ENCODE measurements at regions not wholly inside any gene's neighbourhood (a gene's known extent, or its start where the extent isn't known, plus 50 kb on each side); places are given as distances from the start of the nearest gene placed in this dataset.
A peak's percentile ranks its signal among the peaks of the same experiment; 100 is the strongest.

- TF ChIP-seq CTCF (IDR thresholded peaks at IDR 0.05) = no peak
- Histone ChIP-seq H3K4me1 (peaks cover 20% of the 10 kb centered on the region), H3K9me3 (ENCODE audit: control insufficient read depth, low read length) (no peaks in the 10 kb centered on the region), H3K9ac (no peak overlapping the region), H3K4me3 (ENCODE audit: low read depth, low read length) (no peak overlapping the region), H2AFZ (no peak overlapping the region), H3K4me2 (ENCODE audit: low read length) (no peak overlapping the region), H3K27ac (no peak overlapping the region), H3K36me3 (ENCODE audit: control insufficient read depth, insufficient read depth, low read length) (no peaks in the 10 kb centered on the region), H3K27me3 (ENCODE audit: control insufficient read depth, insufficient read depth, low read length) (no peaks in the 10 kb centered on the region), H3K79me2 (no peaks in the 10 kb centered on the region)
Measured at GRCh38 chr1:116228511-116228910, 117.3 kb downstream of the MAB21L3 start.

GRCh38 chr1:116230712-116231111 is 119.5 kb downstream of the MAB21L3 start:
- H3K4me3 ChIP-seq (ENCODE audit: low read depth, low read length) = no peak overlapping the region
- TF ChIP-seq CTCF (IDR thresholded peaks at IDR 0.05) = no peak
- no peak overlapping the region for H3K9ac ChIP-seq
- no peaks in the 10 kb centered on the region for H3K27me3 ChIP-seq (ENCODE audit: control insufficient read depth, insufficient read depth, low read length)
- no peaks in the 10 kb centered on the region for H3K36me3 ChIP-seq (ENCODE audit: control insufficient read depth, insufficient read depth, low read length)
- no peak overlapping the region for H3K4me2 ChIP-seq (ENCODE audit: low read length)
- H3K4me1 ChIP-seq = peaks cover 20% of the 10 kb centered on the region
- no peaks in the 10 kb centered on the region for H3K9me3 ChIP-seq (ENCODE audit: control insufficient read depth, low read length)
- H3K27ac ChIP-seq = no peak overlapping the region
- H2AFZ ChIP-seq = peak overlapping the region; percentile 28
- no peaks in the 10 kb centered on the region for H3K79me2 ChIP-seq

GRCh38 chr1:116231752-116232151 is 120.6 kb downstream of the MAB21L3 start:
- H3K4me3 ChIP-seq (ENCODE audit: low read depth, low read length) = no peak overlapping the region
- H3K79me2 ChIP-seq = no peaks in the 10 kb centered on the region

GRCh38 chr1:116232989-116233514 is 121.9 kb downstream of the MAB21L3 start:
- Histone ChIP-seq H3K4me1 (peaks cover 20% of the 10 kb centered on the region), H3K9ac (no peak overlapping the region), H3K9me3 (ENCODE audit: control insufficient read depth, low read length) (no peaks in the 10 kb centered on the region), H3K36me3 (ENCODE audit: control insufficient read depth, insufficient read depth, low read length) (no peaks in the 10 kb centered on the region), H3K4me3 (ENCODE audit: low read depth, low read length) (no peak overlapping the region), H3K79me2 (no peaks in the 10 kb centered on the region), H2AFZ (peak overlapping the region; percentile 46), H3K4me2 (ENCODE audit: low read length) (no peak overlapping the region), H3K27me3 (ENCODE audit: control insufficient read depth, insufficient read depth, low read length) (no peaks in the 10 kb centered on the region), H3K27ac (peak overlapping the region; percentile 51)
- peak; percentile 30 for TF ChIP-seq CTCF (IDR thresholded peaks at IDR 0.05)

More at GRCh38 chr1:116231752-116232151, 120.6 kb downstream of the MAB21L3 start:
- H3K4me1 ChIP-seq = peaks cover 20% of the 10 kb centered on the region
- no peaks in the 10 kb centered on the region for H3K27me3 ChIP-seq (ENCODE audit: control insufficient read depth, insufficient read depth, low read length)
- no peak overlapping the region for H3K4me2 ChIP-seq (ENCODE audit: low read length)
- TF ChIP-seq CTCF (IDR thresholded peaks at IDR 0.05) = no peak
- no peaks in the 10 kb centered on the region for H3K9me3 ChIP-seq (ENCODE audit: control insufficient read depth, low read length)
- H2AFZ ChIP-seq = peak overlapping the region; percentile 17
- H3K36me3 ChIP-seq (ENCODE audit: control insufficient read depth, insufficient read depth, low read length) = no peaks in the 10 kb centered on the region
- H3K9ac ChIP-seq = no peak overlapping the region
- H3K27ac ChIP-seq = peak overlapping the region; percentile 16

GRCh38 chr1:116234429-116234828 is 123.2 kb downstream of the MAB21L3 start:
- H3K9ac ChIP-seq = no peak overlapping the region
- H3K9me3 ChIP-seq (ENCODE audit: control insufficient read depth, low read length) = no peaks in the 10 kb centered on the region
- no peaks in the 10 kb centered on the region for H3K27me3 ChIP-seq (ENCODE audit: control insufficient read depth, insufficient read depth, low read length)
- no peak overlapping the region for H3K4me3 ChIP-seq (ENCODE audit: low read depth, low read length)
- H3K36me3 ChIP-seq (ENCODE audit: control insufficient read depth, insufficient read depth, low read length) = no peaks in the 10 kb centered on the region
- H3K79me2 ChIP-seq = no peaks in the 10 kb centered on the region
- peaks cover 20% of the 10 kb centered on the region for H3K4me1 ChIP-seq
- no peak for TF ChIP-seq CTCF (IDR thresholded peaks at IDR 0.05)
- no peak overlapping the region for H3K4me2 ChIP-seq (ENCODE audit: low read length)
- H2AFZ ChIP-seq = no peak overlapping the region
- no peak overlapping the region for H3K27ac ChIP-seq
